ENCODE measurements at regions not wholly inside any gene's neighbourhood (a gene's known extent, or its start where the extent isn't known, plus 50 kb on each side); places are given as distances from the start of the nearest gene placed in this dataset.

DNA sequence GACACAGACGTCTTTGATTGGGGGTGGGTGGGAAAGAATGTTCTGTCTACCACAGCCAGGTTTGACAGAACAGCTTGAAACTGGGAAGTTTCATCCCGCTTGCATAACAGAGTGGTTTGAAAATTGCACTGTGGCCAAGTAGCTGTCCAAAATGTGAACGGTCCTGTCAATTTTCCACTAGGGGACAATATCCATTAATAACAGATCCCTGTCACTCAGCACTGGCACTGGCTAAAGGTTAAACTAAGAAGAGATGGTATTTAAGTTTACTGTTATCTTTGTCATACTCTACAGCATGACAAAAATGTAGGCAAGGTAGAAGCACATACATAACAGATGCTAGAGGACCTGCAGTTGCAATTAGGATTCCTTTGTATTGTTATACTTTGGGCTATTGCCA lies 55.6 kb upstream of the ACMSD start (continued):
- TF ChIP-seq, protein P1, sequence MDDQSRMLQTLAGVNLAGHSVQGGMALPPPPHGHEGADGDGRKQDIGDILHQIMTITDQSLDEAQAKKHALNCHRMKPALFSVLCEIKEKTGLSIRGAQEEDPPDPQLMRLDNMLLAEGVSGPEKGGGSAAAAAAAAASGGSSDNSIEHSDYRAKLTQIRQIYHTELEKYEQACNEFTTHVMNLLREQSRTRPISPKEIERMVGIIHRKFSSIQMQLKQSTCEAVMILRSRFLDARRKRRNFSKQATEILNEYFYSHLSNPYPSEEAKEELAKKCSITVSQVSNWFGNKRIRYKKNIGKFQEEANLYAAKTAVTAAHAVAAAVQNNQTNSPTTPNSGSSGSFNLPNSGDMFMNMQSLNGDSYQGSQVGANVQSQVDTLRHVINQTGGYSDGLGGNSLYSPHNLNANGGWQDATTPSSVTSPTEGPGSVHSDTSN (CRISPR knock-in tag; IDR thresholded peaks at IDR 0.05; ENCODE audit: borderline replicate concordance), result no peak
- TF ChIP-seq, protein P2, sequence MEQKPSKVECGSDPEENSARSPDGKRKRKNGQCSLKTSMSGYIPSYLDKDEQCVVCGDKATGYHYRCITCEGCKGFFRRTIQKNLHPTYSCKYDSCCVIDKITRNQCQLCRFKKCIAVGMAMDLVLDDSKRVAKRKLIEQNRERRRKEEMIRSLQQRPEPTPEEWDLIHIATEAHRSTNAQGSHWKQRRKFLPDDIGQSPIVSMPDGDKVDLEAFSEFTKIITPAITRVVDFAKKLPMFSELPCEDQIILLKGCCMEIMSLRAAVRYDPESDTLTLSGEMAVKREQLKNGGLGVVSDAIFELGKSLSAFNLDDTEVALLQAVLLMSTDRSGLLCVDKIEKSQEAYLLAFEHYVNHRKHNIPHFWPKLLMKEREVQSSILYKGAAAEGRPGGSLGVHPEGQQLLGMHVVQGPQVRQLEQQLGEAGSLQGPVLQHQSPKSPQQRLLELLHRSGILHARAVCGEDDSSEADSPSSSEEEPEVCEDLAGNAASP (CRISPR knock-in tag; IDR thresholded peaks at IDR 0.05; ENCODE audit: borderline replicate concordance), result no peak
- TF ChIP-seq ZNF629 (CRISPR knock-in tag; conservative IDR thresholded peaks at IDR 0.05), result no peak
- no peak for TF ChIP-seq ZNF564 (CRISPR knock-in tag; IDR thresholded peaks at IDR 0.05)

GRCh38 chr2:134783912-134784311 lies 54.5 kb upstream of the ACMSD start:
- H3K4me3 ChIP-seq (replicated peaks in 1 of 3; ENCODE audit: insufficient read depth in 1 of 3, low read depth in 2 of 3, low read length in 3 of 3), result no peak overlapping the region
- no TSS peak for BruUV-seq (replicated peaks)
- no peak overlapping the region for H3K9ac ChIP-seq (ENCODE audit: insufficient read depth, low read depth, low read length)
- no peak overlapping the region for H3K4me2 ChIP-seq (ENCODE audit: low read depth, low read length)
- WGBS (ENCODE audit: low lambda C conversion rate), result 1% methylated on average over 2 of the region's 2 CpGs
- ChIA-PET CTCF (ENCODE audit: low intra/inter-chr PET ratio, low total read pairs) (no interaction called here), POLR2A (no interaction called here)
- no peaks in the 10 kb centered on the region for H3K4me1 ChIP-seq (ENCODE audit: insufficient read depth, low read length)
- FAIRE-seq (no peak), DNase-seq (ENCODE audit: low spot score) (no peak), ATAC-seq (no peak)
- H2AFZ ChIP-seq (ENCODE audit: low read length), result no peak overlapping the region
- H3K79me2 ChIP-seq (ENCODE audit: insufficient read depth, low read length), result no peaks in the 10 kb centered on the region
- H3K36me3 ChIP-seq (replicated peaks in 1 of 2; ENCODE audit: control insufficient read depth in 1 of 2, insufficient read depth in 2 of 2, low read length in 2 of 2), result no peaks in the 10 kb centered on the region
- no peaks in the 10 kb centered on the region for H3K9me3 ChIP-seq (ENCODE audit: low read length)
- no peak overlapping the region for H3K27ac ChIP-seq (ENCODE audit: extremely low read length, insufficient read depth, low read length)
- in situ Hi-C loops (cut with HindIII; ENCODE audit: extremely low pct_ligation_motif_present, low pct_unique_long_range_greater_than_20kb), result loop anchor here (5.0 kb wide), 2 partner anchors 113 to 322 kb away; no protein-coding TSS in a partner anchor
- intact Hi-C loops (cut with micrococcal nuclease; ENCODE audit: unreplicated experiment), result no loop called here
- H4K20me1 ChIP-seq (ENCODE audit: insufficient read depth, low read length), result no peaks in the 10 kb centered on the region
- H3K27me3 ChIP-seq (ENCODE audit: control insufficient read depth in 1 of 2, insufficient read depth in 2 of 2, low read length in 2 of 2), result no peaks in the 10 kb centered on the region
- TF ChIP-seq ZNF33A (CRISPR knock-in tag; IDR thresholded peaks at IDR 0.05; ENCODE audit: borderline replicate concordance) (no peak), ZBTB3 (CRISPR knock-in tag; IDR thresholded peaks at IDR 0.05; ENCODE audit: borderline replicate concordance, low read depth) (no peak), USF2 (IDR thresholded peaks at IDR 0.05; ENCODE audit: low read depth, low read length) (no peak), USF2 (CRISPR knock-in tag; IDR thresholded peaks at IDR 0.05; ENCODE audit: borderline replicate concordance) (no peak), MAFK (conservative IDR thresholded peaks at IDR 0.05 in 1 of 2, IDR thresholded peaks at IDR 0.05 in 1 of 2; ENCODE audit: low read length in 2 of 2) (no peak), SOX5 (CRISPR knock-in tag; IDR thresholded peaks at IDR 0.05; ENCODE audit: borderline replicate concordance) (no peak), ZC3H13 (CRISPR knock-in tag; IDR thresholded peaks at IDR 0.05) (no peak), ARID4A (CRISPR knock-in tag; IDR thresholded peaks at IDR 0.05; ENCODE audit: borderline replicate concordance) (no peak), ZBTB38 (CRISPR knock-in tag; IDR thresholded peaks at IDR 0.05) (no peak)
